Liver (tissue), 3 donors: ENCODE measurements at regions not wholly inside any gene's neighbourhood (a gene's known extent, or its start where the extent isn't known, plus 50 kb on each side); places are given as distances from the start of the nearest gene placed in this dataset.

Experiments
- CTCF ChIP-seq: fragments of 150-350 bp; IDR thresholded peaks from 2 replicates; pipeline ENCODE4 v1.5.1; 2017; ENCODE audit warnings: improper control_type of control experiment, low read depth, low read length; ENCODE audit not compliant: missing input control
- FOXA1 ChIP-seq: IDR thresholded peaks from 2 replicates; pipeline ENCODE4 v1.6.1; 2016; ENCODE audit warnings: antibody characterized with exemption
- GABPA ChIP-seq, 2 donors: IDR thresholded peaks in 1 of 2; conservative IDR thresholded peaks in 1 of 2; 2 replicates each; pipeline ENCODE4 v1.6.1; 2016; ENCODE audit warnings: antibody characterized with exemption in 2 of 2, mild to moderate bottlenecking in 1 of 2, moderate library complexity in 1 of 2
- NR2F2 ChIP-seq: IDR thresholded peaks from 2 replicates; pipeline ENCODE4 v1.6.1; 2016; ENCODE audit warnings: antibody characterized with exemption
- RAD21 ChIP-seq, 2 donors: IDR thresholded peaks; 2 replicates each; pipeline ENCODE4 v1.6.1; 2016; ENCODE audit warnings: antibody characterized with exemption in 2 of 2, mild to moderate bottlenecking in 2 of 2
- SP1 ChIP-seq: IDR thresholded peaks from 2 replicates; pipeline ENCODE4 v1.6.1; 2018; ENCODE audit warnings: antibody characterized with exemption, mild to moderate bottlenecking
- donor health status: healthy.
- donor health status: healthy.

DNA sequence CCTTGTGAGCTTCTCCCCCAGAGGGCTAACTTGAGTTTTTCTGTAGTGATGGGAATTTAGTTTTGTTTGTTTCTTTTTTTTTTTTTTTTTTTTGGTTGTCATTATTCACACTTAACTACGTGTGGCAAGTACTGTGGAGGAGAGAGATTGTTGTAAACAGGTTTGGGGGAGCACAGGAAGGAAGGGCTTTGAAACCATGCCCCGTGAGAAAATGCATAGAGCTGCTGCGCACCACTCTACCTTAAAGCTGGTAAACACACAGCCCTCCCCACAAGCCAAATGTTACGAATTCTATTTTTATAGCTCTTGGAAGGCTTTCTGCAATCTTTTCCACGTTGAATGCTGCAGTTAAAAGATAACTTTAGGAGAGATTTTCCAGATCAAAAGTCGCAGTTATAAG, 76.2 kb downstream of the ZNF22 start:
- TF ChIP-seq FOXA1: no peak
- TF ChIP-seq CTCF: no peak
- TF ChIP-seq SP1: no peak
- no peak for TF ChIP-seq NR2F2
- no peak for TF ChIP-seq RAD21 (IDR thresholded peaks at IDR 0.05)
- TF ChIP-seq GABPA (IDR thresholded peaks at IDR 0.05 in 1 of 2, conservative IDR thresholded peaks at IDR 0.05 in 1 of 2): no peak
